Heart left ventricle (tissue), 16 donors: ENCODE measurements at regions not wholly inside any gene's neighbourhood (a gene's known extent, or its start where the extent isn't known, plus 50 kb on each side); places are given as distances from the start of the nearest gene placed in this dataset.
"Not testable (repeated sequence)": the region's sequence is repeated elsewhere in the genome, so short reads cannot be mapped to it uniquely, and the experiment has no call there.

Source experiments
- ATAC-seq, 4 donors: fragments of 200-7000 bp; cut with Tn5 transposase; one replicate each; pipeline ENCODE4 v1.9.1; 2020 to 2022; ENCODE audit warnings: moderate library complexity in 4 of 4, mild to moderate bottlenecking in 3 of 4, moderate number of reproducible peaks in 1 of 4
- DNase-seq, 5 donors: peaks; one replicate each; pipeline ENCODE4 v3.0.0-alpha.2; 2020
- H3K27ac ChIP-seq, 12 donors: fragments of 200-600 bp; sonication (generic) in 4 of 12; one replicate each; pipeline versions ENCODE4 v1.5.0 to v1.8.0; 2016 to 2022; ENCODE audit warnings: mild to moderate bottlenecking in 2 of 12
- H3K27me3 ChIP-seq, 9 donors: fragments of 200-600 bp; sonication (generic) in 2 of 9; one replicate each; pipeline versions ENCODE4 v1.5.1 to v1.8.0; 2016 to 2022; ENCODE audit warnings: mild to moderate bottlenecking in 3 of 9
- H3K36me3 ChIP-seq, 9 donors: fragments of 200-600 bp; sonication (generic) in 2 of 9; one replicate each; pipeline versions ENCODE4 v1.5.0 to v1.8.0; 2018 to 2022; ENCODE audit warnings: mild to moderate bottlenecking in 2 of 9
- H3K4me1 ChIP-seq, 12 donors: fragments of 200-600 bp; sonication (generic) in 4 of 12; one replicate each; pipeline versions ENCODE4 v1.5.0 to v1.8.0; 2016 to 2022; ENCODE audit warnings: mild to moderate bottlenecking in 3 of 12
- H3K4me3 ChIP-seq, 12 donors: fragments of 200-600 bp; sonication (generic) in 4 of 12; one replicate each; pipeline versions ENCODE4 v1.5.0 to v1.8.0; 2017 to 2022; ENCODE audit warnings: mild to moderate bottlenecking in 9 of 12, moderate library complexity in 4 of 12
- H3K9me3 ChIP-seq, 12 donors: fragments of 200-600 bp; sonication (generic) in 4 of 12; one replicate each; pipeline versions ENCODE4 v1.5.0 to v1.8.0; 2016 to 2022; ENCODE audit warnings: mild to moderate bottlenecking in 1 of 12
- CTCF ChIP-seq, 12 donors: fragments of 200-600 bp; sonication (generic) in 4 of 12; IDR thresholded peaks; one replicate each; pipeline versions ENCODE4 v1.5.0 to v1.8.0; 2018 to 2022; ENCODE audit warnings: antibody characterized with exemption in 12 of 12, mild to moderate bottlenecking in 5 of 12
- POLR2A ChIP-seq, 2 donors: fragments of 450-650 bp; IDR thresholded peaks; one replicate each; pipeline ENCODE4 v1.6.1; 2017; ENCODE audit warnings: antibody characterized with exemption in 2 of 2, mild to moderate bottlenecking in 2 of 2, moderate library complexity in 2 of 2
- WGBS, 4 donors: extraction: QIAGEN DNeasy Blood & Tissue Kit in 2 of 4; methylation state at CpG; one replicate each; pipeline versions ENCODE4 v1.1.5 to v1.1.7; 2013 to 2018; 5-methylcytosine and 5-hydroxymethylcytosine counted together
- intact Hi-C, 10 donors: fragments of 100-400 bp; cut with DNase I; formaldehyde crosslinking; loops; one replicate each; pipeline versions ENCODE4 v1.11.1 to v1.14.2; 2022
- donor health status: ischemic (EF 13 %, LVEDD 7.1; RV severe dilation, severe dysfunction).
- donor health status: healthy with polysubstance abuse.
- donor health status: DM: no; HTN: yes; CAD: no.
- donor health status: DM: no; HTN: no; CAD: no.
- donor health status: ischemic (EF 25% LVEDD 6.9; RV normal size, moderate dysfunction).
- donor health status: ischemic (EF 25% LVEDD 5.7; RV mildly dilated, moderate dysfunction).
- donor health status: healthy.
- donor health status: DM: yes; HTN: yes; CAD: no.
- donor health status: ischemic (EF 35%, LVEDD 5.7; RV mildly dilated, moderate dysfunction).
- donor health status: nonischemic (EF 11% LVEDD 7.7; RV severe dilation, severe dysfunction).
- donor health status: DM: yes; HTN: yes; CAD: no.
- donor health status: PGD.
- donor health status: ischemic (EF 29% LVEDD 5.4; RV normal size, mild dysfunction).
- donor health status: nonischemic (EF 23%, LVEDD 6.1; RV moderate dilation, normal function).

DNA sequence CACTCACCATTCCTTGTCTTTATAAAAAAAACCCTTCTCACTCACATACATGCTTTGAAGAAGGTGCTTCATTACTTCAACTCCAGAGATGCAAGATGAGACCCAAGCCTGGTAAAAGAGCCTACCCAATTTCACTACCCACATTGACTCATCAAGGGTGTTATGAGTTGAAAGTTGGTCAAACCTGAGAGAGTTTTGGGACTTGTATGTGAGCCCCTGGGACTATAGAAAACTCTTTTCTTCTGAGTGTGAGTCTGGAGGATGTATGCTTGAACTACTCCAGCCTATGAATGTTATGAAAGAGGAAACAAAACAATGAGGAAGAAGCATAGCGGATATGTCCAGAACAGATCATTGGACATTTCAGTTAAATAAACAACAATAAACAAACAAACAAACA lies 106.5 kb upstream of the SATB1 start:
- Histone ChIP-seq H3K36me3 (no peaks in the 10 kb centered on the region), H3K9me3 (no peaks in the 10 kb centered on the region), H3K4me3 (no peak overlapping the region), H3K27me3 (no peaks in the 10 kb centered on the region), H3K4me1 (no peaks in the 10 kb centered on the region), H3K27ac (no peak overlapping the region)
- DNase-seq (no peak), ATAC-seq (no peak)
- TF ChIP-seq POLR2A (IDR thresholded peaks at IDR 0.05) = no peak
- TF ChIP-seq CTCF (IDR thresholded peaks at IDR 0.05) = no peak
- 85 to 91% (median 88%) methylated on average over 1 of the region's 1 CpG for WGBS, 4 donors
- intact Hi-C loops = no loop called here

DNA sequence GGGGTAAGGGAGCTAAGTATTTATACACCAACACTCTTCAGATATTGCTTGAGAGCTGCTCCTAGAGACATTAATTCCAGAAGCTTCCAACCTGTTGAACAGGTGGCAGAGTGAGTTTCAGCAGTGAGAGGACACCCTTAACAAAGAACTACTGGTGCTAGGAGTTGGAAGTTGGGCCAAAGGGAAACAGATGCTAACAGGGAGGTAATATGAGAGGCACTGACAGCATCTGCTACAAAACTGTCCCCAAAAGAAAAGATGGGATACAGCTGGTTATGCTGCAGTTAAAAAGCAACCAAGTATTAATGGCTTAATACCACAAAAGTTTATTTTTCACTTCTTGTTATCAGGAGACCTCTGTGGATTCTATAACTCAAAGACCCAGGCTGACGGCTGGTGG lies 104.5 kb upstream of the SATB1 start:
- no peak overlapping the region for H3K4me3 ChIP-seq
- DNase-seq = no peak
- H3K27ac ChIP-seq = no peak overlapping the region
- H3K4me1 ChIP-seq = no peaks in the 10 kb centered on the region
- H3K27me3 ChIP-seq = no peaks in the 10 kb centered on the region
- TF ChIP-seq POLR2A (IDR thresholded peaks at IDR 0.05) (no peak), CTCF (IDR thresholded peaks at IDR 0.05) (no peak)
- no peaks in the 10 kb centered on the region for H3K36me3 ChIP-seq
- intact Hi-C loops = no loop called here
- 58 to 75% (median 65%) methylated on average over 1 of the region's 1 CpG for WGBS, 4 donors
- H3K9me3 ChIP-seq = peaks cover 0 to 15% (median 0%) of the 10 kb centered on the region in 12 donors
- ATAC-seq = no peak

DNA sequence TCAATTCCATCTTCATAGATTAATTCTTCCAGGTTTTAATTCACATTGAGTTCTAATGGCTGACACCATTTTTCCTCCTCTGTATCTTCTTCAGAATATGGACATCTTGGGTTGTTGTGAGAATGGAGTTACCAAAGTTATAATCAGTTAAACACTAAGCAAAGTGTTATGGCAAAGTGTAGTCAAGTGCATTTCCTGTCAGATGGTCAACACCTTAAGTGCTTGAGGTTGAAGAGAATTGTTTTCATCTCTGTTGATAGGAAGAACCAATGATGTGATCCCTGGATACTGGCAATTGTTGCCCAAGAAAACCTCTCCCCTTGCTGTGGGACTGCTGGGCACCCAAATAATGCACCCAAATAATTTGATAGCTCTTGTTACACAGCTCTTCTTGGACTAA lies 102.6 kb upstream of the SATB1 start:
- no peak for ATAC-seq
- Histone ChIP-seq H3K27me3 (no peaks in the 10 kb centered on the region), H3K27ac (no peak overlapping the region), H3K36me3 (no peaks in the 10 kb centered on the region), H3K4me1 (no peaks in the 10 kb centered on the region), H3K9me3 (peaks cover 0 to 23% (median 5%) of the 10 kb centered on the region in 12 donors), H3K4me3 (no peak overlapping the region)
- TF ChIP-seq CTCF (IDR thresholded peaks at IDR 0.05) (no peak), POLR2A (IDR thresholded peaks at IDR 0.05) (no peak)
- no peak for DNase-seq
- intact Hi-C loops = no loop called here

DNA sequence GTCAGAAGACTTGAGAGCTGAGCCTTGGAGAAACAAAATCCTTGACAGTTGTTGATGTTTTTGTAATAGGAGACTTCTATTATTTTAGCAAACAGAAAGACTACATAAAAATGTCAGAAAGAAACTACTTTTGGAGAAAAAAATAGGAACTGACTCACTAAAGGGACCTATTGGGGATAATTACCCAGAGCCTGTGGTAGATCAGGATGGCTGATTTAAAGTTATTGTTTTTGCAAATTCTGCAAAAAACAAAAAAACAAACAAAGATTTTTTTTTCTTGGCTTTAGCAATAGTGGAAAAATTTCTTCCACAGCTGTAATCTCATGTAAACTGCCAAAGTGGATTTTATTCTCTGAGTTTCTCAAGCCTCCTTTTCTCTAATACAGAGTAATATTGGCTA lies 101.5 kb upstream of the SATB1 start:
- ATAC-seq = no peak
- Histone ChIP-seq H3K9me3 (peaks cover 0 to 23% (median 5%) of the 10 kb centered on the region in 12 donors), H3K27ac (no peak overlapping the region)

GRCh38 chr3:18516170-18516569 lies 91.0 kb upstream of the SATB1 start:
- H3K27me3 ChIP-seq, H3K4me3 ChIP-seq, ATAC-seq, DNase-seq, H3K36me3 ChIP-seq, H3K4me1 ChIP-seq, intact Hi-C loops, H3K9me3 ChIP-seq, H3K27ac ChIP-seq: not testable (repeated sequence)
- WGBS, 4 donors = 82 to 90% (median 86%) methylated on average over 16 to 19 of the region's 19 CpGs

More for the DNA sequence above, 101.5 kb upstream of the SATB1 start:
- no peak for DNase-seq
- Histone ChIP-seq H3K4me3 (no peak overlapping the region), H3K4me1 (no peaks in the 10 kb centered on the region), H3K36me3 (no peaks in the 10 kb centered on the region), H3K27me3 (no peaks in the 10 kb centered on the region)
- TF ChIP-seq CTCF (IDR thresholded peaks at IDR 0.05) (no peak), POLR2A (IDR thresholded peaks at IDR 0.05) (no peak)
- intact Hi-C loops = no loop called here
